Breast epithelium (tissue), 3 donors: ENCODE measurements at regions not wholly inside any gene's neighbourhood (a gene's known extent, or its start where the extent isn't known, plus 50 kb on each side); places are given as distances from the start of the nearest gene placed in this dataset.

Experiments
- CTCF ChIP-seq, 3 donors: fragments of 450-650 bp; IDR thresholded peaks; one replicate each; pipeline ENCODE4 v1.5.1; 2016 to 2017; ENCODE audit warnings: antibody characterized with exemption in 3 of 3, mild to moderate bottlenecking in 3 of 3, moderate library complexity in 3 of 3
- POLR2A ChIP-seq: fragments of 450-650 bp; IDR thresholded peaks from one replicate; pipeline ENCODE4 v1.6.1; 2016; ENCODE audit warnings: antibody characterized with exemption, mild to moderate bottlenecking, moderate library complexity

GRCh38 chr1:221429264-221429663 is 312.6 kb downstream of the DUSP10 start:
- TF ChIP-seq CTCF (IDR thresholded peaks at IDR 0.05) = no peak
- no peak for TF ChIP-seq POLR2A
